22Rv1 (cell line): ENCODE measurements at regions not wholly inside any gene's neighbourhood (a gene's known extent, or its start where the extent isn't known, plus 50 kb on each side); places are given as distances from the start of the nearest gene placed in this dataset.

Experiments
- H3K27ac ChIP-seq: fragments of 450-650 bp; 2 replicates; pipeline ENCODE4 v1.5.1; 2017
- ZFX ChIP-seq: fragments of 450-650 bp; IDR thresholded peaks from 2 replicates; pipeline ENCODE4 v1.6.1; 2017; ENCODE audit warnings: antibody characterized with exemption, borderline replicate concordance
- TF ChIP-seq, protein P1 (sequence below): fragments of 450-650 bp; IDR thresholded peaks from 2 replicates; pipeline ENCODE4 v1.5.1; 2017; ENCODE audit warnings: mild to moderate bottlenecking

DNA sequence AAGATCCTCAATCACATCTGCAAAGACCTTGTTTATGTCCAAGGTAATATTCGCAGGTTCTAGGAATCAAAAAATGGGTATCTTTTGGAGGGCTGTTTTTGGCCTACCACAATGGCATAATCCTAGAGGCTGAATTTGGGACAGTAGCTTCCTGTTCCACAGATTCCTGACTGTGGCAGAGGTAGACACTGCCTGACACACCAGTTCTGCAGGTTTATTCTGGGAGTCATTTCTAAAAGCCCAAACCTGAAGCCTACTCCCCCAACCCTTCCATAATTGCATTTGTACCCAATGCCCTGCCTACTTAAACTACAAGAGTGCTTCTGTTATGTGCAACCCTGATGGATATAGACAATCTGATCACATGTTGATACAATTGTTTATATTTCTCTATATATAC is 378.9 kb downstream of the PCNX1 start:
- TF ChIP-seq ZFX = no peak

GRCh38 chr14:71287567-71287966 is 380.3 kb downstream of the PCNX1 start:
- H3K27ac ChIP-seq = no peak overlapping the region
- no peak for TF ChIP-seq ZFX
- TF ChIP-seq, protein P1, sequence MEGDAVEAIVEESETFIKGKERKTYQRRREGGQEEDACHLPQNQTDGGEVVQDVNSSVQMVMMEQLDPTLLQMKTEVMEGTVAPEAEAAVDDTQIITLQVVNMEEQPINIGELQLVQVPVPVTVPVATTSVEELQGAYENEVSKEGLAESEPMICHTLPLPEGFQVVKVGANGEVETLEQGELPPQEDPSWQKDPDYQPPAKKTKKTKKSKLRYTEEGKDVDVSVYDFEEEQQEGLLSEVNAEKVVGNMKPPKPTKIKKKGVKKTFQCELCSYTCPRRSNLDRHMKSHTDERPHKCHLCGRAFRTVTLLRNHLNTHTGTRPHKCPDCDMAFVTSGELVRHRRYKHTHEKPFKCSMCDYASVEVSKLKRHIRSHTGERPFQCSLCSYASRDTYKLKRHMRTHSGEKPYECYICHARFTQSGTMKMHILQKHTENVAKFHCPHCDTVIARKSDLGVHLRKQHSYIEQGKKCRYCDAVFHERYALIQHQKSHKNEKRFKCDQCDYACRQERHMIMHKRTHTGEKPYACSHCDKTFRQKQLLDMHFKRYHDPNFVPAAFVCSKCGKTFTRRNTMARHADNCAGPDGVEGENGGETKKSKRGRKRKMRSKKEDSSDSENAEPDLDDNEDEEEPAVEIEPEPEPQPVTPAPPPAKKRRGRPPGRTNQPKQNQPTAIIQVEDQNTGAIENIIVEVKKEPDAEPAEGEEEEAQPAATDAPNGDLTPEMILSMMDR = no peak

More for the DNA sequence above, 378.9 kb downstream of the PCNX1 start:
- H3K27ac ChIP-seq = no peak overlapping the region

DNA sequence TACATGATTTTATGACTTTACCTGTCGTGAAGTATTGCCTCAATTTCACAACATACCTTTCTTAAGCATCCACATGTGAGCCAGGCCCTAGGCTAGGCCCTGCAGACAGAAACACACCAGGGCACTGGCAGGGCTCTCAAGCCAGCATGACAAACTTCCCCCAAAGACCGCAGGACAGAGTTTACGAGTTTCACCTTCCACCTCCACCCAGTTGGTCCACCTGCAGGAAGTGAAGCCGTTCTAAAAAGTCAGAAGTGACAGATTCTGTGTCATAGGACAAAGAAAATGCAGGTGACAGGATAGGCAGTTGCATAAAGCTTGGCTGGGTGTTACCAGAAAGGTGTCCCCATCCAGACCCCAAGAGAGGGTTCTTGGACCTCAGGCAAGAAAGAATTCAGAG is 382.3 kb downstream of the PCNX1 start:
- H3K27ac ChIP-seq = no peak overlapping the region
- TF ChIP-seq ZFX = no peak
- TF ChIP-seq, protein P1 = no peak

GRCh38 chr14:71290301-71290700 is 383.0 kb downstream of the PCNX1 start:
- H3K27ac ChIP-seq = no peak overlapping the region
- TF ChIP-seq, protein P1 = no peak
- no peak for TF ChIP-seq ZFX

- TF ChIP-seq ZFX = no peak
- TF ChIP-seq, protein P1 = no peak
- no peak overlapping the region for H3K27ac ChIP-seq
Measured at GRCh38 chr14:71290960-71291466, 383.8 kb downstream of the PCNX1 start.

GRCh38 chr14:71296184-71296583 is 388.9 kb downstream of the PCNX1 start:
- TF ChIP-seq, protein P1 = no peak
- no peak for TF ChIP-seq ZFX
- no peak overlapping the region for H3K27ac ChIP-seq

GRCh38 chr14:71300566-71301330 is 393.5 kb downstream of the PCNX1 start:
- no peak overlapping the region for H3K27ac ChIP-seq
- TF ChIP-seq, protein P1 = no peak
- TF ChIP-seq ZFX = no peak

- TF ChIP-seq ZFX = no peak
- TF ChIP-seq, protein P1 = no peak
- H3K27ac ChIP-seq = no peak overlapping the region
Measured at GRCh38 chr14:71301611-71302010, 394.4 kb downstream of the PCNX1 start.
